MM.1S (cell line): ENCODE measurements at regions not wholly inside any gene's neighbourhood (a gene's known extent, or its start where the extent isn't known, plus 50 kb on each side); places are given as distances from the start of the nearest gene placed in this dataset.

ENCODE experiments used
- DNase-seq: peaks from one replicate; pipeline ENCODE4 v3.0.0-alpha.2; 2015
- H2AFZ ChIP-seq: fragments of 300-600 bp; sonication (generic); 2 replicates; pipeline ENCODE4 v1.6.0; 2016; ENCODE audit warnings: antibody characterized with exemption, low read length
- H3F3A ChIP-seq: fragments of 300-600 bp; sonication (generic); 2 replicates; pipeline ENCODE4 v1.6.1; 2016; ENCODE audit warnings: mild to moderate bottlenecking, antibody characterized with exemption, low read length, moderate library complexity, mixed read lengths; ENCODE audit not compliant: insufficient read depth
- H3K27ac ChIP-seq: fragments of 300-600 bp; sonication (generic); 2 replicates; pipeline ENCODE4 v1.5.1; 2016; ENCODE audit warnings: mild to moderate bottlenecking, low read length
- H3K27me3 ChIP-seq: fragments of 300-600 bp; sonication (generic); replicated peaks from 2 replicates; pipeline ENCODE4 v1.6.0; 2016; ENCODE audit warnings: low read length; ENCODE audit not compliant: insufficient read depth
- H3K36me3 ChIP-seq: fragments of 300-600 bp; sonication (generic); replicated peaks from 2 replicates; pipeline ENCODE4 v1.6.1; 2016; ENCODE audit warnings: mild to moderate bottlenecking, low read length, mixed read lengths; ENCODE audit not compliant: insufficient read depth
- H3K4me1 ChIP-seq: fragments of 300-600 bp; sonication (generic); 2 replicates; pipeline ENCODE4 v1.6.1; 2016; ENCODE audit warnings: low read length, mixed read lengths
- H3K4me2 ChIP-seq: fragments of 300-600 bp; sonication (generic); 2 replicates; pipeline ENCODE4 v1.6.0; 2016; ENCODE audit warnings: low read depth, low read length
- H3K4me3 ChIP-seq: fragments of 300-600 bp; sonication (generic); 2 replicates; pipeline ENCODE4 v1.5.1; 2016; ENCODE audit warnings: low read length, mixed read lengths
- H3K79me2 ChIP-seq: fragments of 300-600 bp; sonication (generic); 2 replicates; pipeline ENCODE4 v1.6.1; 2016; ENCODE audit warnings: mixed run types, low read length, mixed read lengths
- H3K9ac ChIP-seq: fragments of 300-600 bp; sonication (generic); 2 replicates; pipeline ENCODE4 v1.6.1; 2016; ENCODE audit warnings: low read length, mixed read lengths
- H3K9me2 ChIP-seq: fragments of 300-600 bp; sonication (generic); replicated peaks from 2 replicates; pipeline ENCODE4 v1.6.1; 2016; ENCODE audit warnings: mild to moderate bottlenecking, low read length, mixed read lengths; ENCODE audit not compliant: insufficient read depth
- H3K9me3 ChIP-seq: fragments of 300-600 bp; sonication (generic); replicated peaks from 2 replicates; pipeline ENCODE4 v1.6.1; 2016; ENCODE audit warnings: mild to moderate bottlenecking, low read length, mixed read lengths; ENCODE audit not compliant: insufficient read depth
- H4K20me1 ChIP-seq: fragments of 300-600 bp; sonication (generic); 2 replicates; pipeline ENCODE4 v1.6.1; 2016; ENCODE audit warnings: mild to moderate bottlenecking, low read length, moderate library complexity, mixed read lengths; ENCODE audit not compliant: insufficient read depth
- EZH2 ChIP-seq: fragments of 300-600 bp; sonication (generic); optimal IDR thresholded peaks from 2 replicates; pipeline ENCODE3; 2017; ENCODE audit warnings: low read depth, mild to moderate bottlenecking, antibody characterized with exemption, low read length, mixed read lengths
- EZH2phosphoT487 ChIP-seq: fragments of 300-600 bp; sonication (generic); IDR thresholded peaks from 2 replicates; pipeline ENCODE4 v1.6.1; 2018; ENCODE audit warnings: antibody characterized with exemption, low read length
- TF ChIP-seq, protein P1 (sequence below): fragments of 300-600 bp; sonication (generic); IDR thresholded peaks from 2 replicates; pipeline ENCODE4 v1.5.1; 2016; ENCODE audit warnings: antibody characterized with exemption, low read length, mixed read lengths

- no peaks in the 10 kb centered on the region for H4K20me1 ChIP-seq
- no peak overlapping the region for H2AFZ ChIP-seq
- no peak for DNase-seq
- no peak overlapping the region for H3K4me2 ChIP-seq
- no peaks in the 10 kb centered on the region for H3K36me3 ChIP-seq
- H3F3A ChIP-seq: no peaks in the 10 kb centered on the region
- H3K9ac ChIP-seq: no peak overlapping the region
- H3K9me3 ChIP-seq: no peaks in the 10 kb centered on the region
- no peaks in the 10 kb centered on the region for H3K4me1 ChIP-seq
- no peak overlapping the region for H3K4me3 ChIP-seq
- H3K79me2 ChIP-seq: no peaks in the 10 kb centered on the region
- TF ChIP-seq, protein P1, sequence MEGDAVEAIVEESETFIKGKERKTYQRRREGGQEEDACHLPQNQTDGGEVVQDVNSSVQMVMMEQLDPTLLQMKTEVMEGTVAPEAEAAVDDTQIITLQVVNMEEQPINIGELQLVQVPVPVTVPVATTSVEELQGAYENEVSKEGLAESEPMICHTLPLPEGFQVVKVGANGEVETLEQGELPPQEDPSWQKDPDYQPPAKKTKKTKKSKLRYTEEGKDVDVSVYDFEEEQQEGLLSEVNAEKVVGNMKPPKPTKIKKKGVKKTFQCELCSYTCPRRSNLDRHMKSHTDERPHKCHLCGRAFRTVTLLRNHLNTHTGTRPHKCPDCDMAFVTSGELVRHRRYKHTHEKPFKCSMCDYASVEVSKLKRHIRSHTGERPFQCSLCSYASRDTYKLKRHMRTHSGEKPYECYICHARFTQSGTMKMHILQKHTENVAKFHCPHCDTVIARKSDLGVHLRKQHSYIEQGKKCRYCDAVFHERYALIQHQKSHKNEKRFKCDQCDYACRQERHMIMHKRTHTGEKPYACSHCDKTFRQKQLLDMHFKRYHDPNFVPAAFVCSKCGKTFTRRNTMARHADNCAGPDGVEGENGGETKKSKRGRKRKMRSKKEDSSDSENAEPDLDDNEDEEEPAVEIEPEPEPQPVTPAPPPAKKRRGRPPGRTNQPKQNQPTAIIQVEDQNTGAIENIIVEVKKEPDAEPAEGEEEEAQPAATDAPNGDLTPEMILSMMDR: no peak
- TF ChIP-seq EZH2phosphoT487 (no peak), EZH2 (no peak)
- H3K27ac ChIP-seq: no peak overlapping the region
- H3K9me2 ChIP-seq: no peaks in the 10 kb centered on the region
- H3K27me3 ChIP-seq: no peaks in the 10 kb centered on the region
Measured at GRCh38 chr6:147707524-147707923, 199.0 kb downstream of the SAMD5 start.

DNA sequence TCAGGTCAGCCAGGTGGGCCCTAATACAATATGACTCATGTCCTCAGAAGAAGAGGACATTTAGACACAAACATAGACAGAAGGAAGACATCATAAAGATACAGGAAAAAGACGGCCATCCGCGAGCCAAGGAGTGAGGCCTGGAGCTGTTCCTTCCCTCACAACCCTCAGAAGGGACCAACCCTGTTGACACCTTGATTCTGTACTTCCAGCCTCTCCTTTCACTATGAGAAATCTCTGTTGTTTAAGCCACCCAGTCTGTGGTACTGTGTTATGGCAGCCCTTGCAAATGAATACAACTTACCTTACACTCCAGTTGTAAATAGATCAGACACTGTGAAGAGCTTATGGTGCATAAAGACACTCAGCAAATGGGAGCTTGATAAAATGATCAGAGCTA is 199.7 kb downstream of the SAMD5 start:
- no peaks in the 10 kb centered on the region for H3K4me1 ChIP-seq
- no peaks in the 10 kb centered on the region for H3K9me3 ChIP-seq
- H4K20me1 ChIP-seq: no peaks in the 10 kb centered on the region
- no peak overlapping the region for H3K4me2 ChIP-seq
- H3K4me3 ChIP-seq: no peak overlapping the region
- H3K27ac ChIP-seq: no peak overlapping the region
- no peaks in the 10 kb centered on the region for H3F3A ChIP-seq
- H3K79me2 ChIP-seq: no peaks in the 10 kb centered on the region
- no peaks in the 10 kb centered on the region for H3K36me3 ChIP-seq
- no peak for DNase-seq
- no peaks in the 10 kb centered on the region for H3K9me2 ChIP-seq
- no peak overlapping the region for H2AFZ ChIP-seq
- no peak overlapping the region for H3K9ac ChIP-seq
- TF ChIP-seq, protein P1: no peak
- TF ChIP-seq EZH2phosphoT487: no peak
- no peak for TF ChIP-seq EZH2
- H3K27me3 ChIP-seq: no peaks in the 10 kb centered on the region

DNA sequence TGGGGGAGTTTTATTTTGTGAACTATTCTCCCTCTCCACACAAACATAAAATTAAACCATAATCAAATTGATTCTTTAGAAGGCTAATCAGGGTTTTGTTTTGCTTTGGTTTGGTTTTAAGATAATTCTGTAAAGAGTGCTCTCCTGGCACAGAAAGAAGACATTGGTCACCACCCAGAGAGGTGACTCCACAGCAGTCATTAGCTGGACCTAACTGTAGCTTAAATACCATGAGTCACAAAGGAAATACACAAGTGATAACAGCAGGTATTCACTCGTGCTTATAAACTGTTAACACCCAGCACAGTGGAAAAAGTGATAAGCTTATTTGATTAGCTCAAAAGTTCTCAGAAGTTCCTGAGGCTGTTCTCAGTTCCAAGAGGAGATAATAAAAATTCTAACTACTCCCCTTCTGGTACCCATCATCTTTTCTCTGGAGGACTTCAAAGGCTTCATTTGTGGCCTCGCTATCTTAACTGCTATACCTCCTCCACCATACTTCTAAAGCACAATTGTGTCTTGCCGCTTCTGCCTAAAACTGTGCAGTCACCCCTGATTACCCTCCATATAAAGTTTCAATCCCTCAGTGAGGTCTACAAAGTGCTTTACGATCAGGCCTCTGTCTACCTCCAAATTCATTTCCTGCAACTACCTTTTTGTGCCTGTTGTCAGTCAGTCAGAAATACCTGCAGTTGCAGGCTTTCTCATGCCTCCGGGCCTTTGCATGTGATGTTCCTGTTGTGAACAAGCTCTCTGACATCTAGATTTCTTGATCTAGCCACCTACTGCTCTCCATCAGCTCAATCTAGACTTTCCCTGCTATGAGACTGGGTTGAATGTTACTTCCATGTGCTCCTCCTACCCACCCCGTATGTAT is 201.1 kb downstream of the SAMD5 start:
- H3K27me3 ChIP-seq: no peaks in the 10 kb centered on the region
- no peaks in the 10 kb centered on the region for H4K20me1 ChIP-seq
- H3K27ac ChIP-seq: no peak overlapping the region
- H3K4me3 ChIP-seq: no peak overlapping the region
- H3K9me3 ChIP-seq: no peaks in the 10 kb centered on the region
- no peaks in the 10 kb centered on the region for H3K4me1 ChIP-seq
- H3K36me3 ChIP-seq: no peaks in the 10 kb centered on the region
- no peaks in the 10 kb centered on the region for H3K79me2 ChIP-seq
- no peaks in the 10 kb centered on the region for H3K9me2 ChIP-seq
- H3K9ac ChIP-seq: no peak overlapping the region
- H3K4me2 ChIP-seq: no peak overlapping the region
- no peak for TF ChIP-seq EZH2
- no peak for TF ChIP-seq EZH2phosphoT487
- TF ChIP-seq, protein P1: no peak
- no peaks in the 10 kb centered on the region for H3F3A ChIP-seq
- DNase-seq: no peak
- no peak overlapping the region for H2AFZ ChIP-seq
